HepG2 (cell line): ENCODE measurements at regions not wholly inside any gene's neighbourhood (a gene's known extent, or its start where the extent isn't known, plus 50 kb on each side); places are given as distances from the start of the nearest gene placed in this dataset.

Experiments used
- ATAC-seq: fragments of 200-7000 bp; cut with Tn5 transposase; 3 replicates; pipeline ENCODE4 v1.9.1; 2020; ENCODE audit warnings: mild to moderate bottlenecking, moderate library complexity
- BruUV-seq: library from RNA; stranded (reverse); fragments of 400-500 nt; replicated peaks from 2 replicates; lab custom pipeline; 2021; lab: Mats Ljungman, UMichigan
- CTCF ChIA-PET: fragments of 300-600 bp; formaldehyde crosslinking; extraction: SDS; loops from one replicate; lab custom pipeline; 2021; ENCODE audit warnings: low total read pairs, inconsistent platforms, low intra/inter-chr PET ratio; lab: Yijun Ruan, JAX
- POLR2A ChIA-PET: fragments of 350-600 bp; sonication (Branson Sonifier 250); formaldehyde crosslinking; loops from one replicate; lab custom pipeline; 2020; ENCODE audit warnings: antibody characterized with exemption, inconsistent platforms; lab: Yijun Ruan, JAX
- DNase-seq: peaks from one replicate; pipeline ENCODE4 v3.0.0-alpha.2; 2015; ENCODE audit warnings: low spot score
- FAIRE-seq: peaks from 3 replicates; lab custom pipeline; 2011; peaks lifted over from hg19 to GRCh38; lab: Jason Lieb, UNC
- H2AFZ ChIP-seq: one replicate; pipeline ENCODE4 v1.6.1; 2011; ENCODE audit warnings: low read length, inconsistent platforms
- H3K27ac ChIP-seq: fragments of 300-600 bp; 3 replicates; pipeline ENCODE4 v1.8.0; 2011; ENCODE audit warnings: mixed run types, mild to moderate bottlenecking, mixed read lengths, low read length, inconsistent platforms; ENCODE audit not compliant: insufficient read depth; ENCODE audit errors: extremely low read length
- H3K27me3 ChIP-seq, 2 experiments: fragments of 200-600 bp in 1 of 2; 2 replicates in 1 of 2; 3 replicates in 1 of 2; pipeline versions ENCODE4 v1.6.0 to v1.8.0; 2011; ENCODE audit warnings: low read length in 2 of 2, mild to moderate bottlenecking in 2 of 2, moderate library complexity in 2 of 2, inconsistent platforms in 1 of 2; ENCODE audit not compliant: insufficient read depth in 2 of 2, control insufficient read depth in 1 of 2
- H3K36me3 ChIP-seq, 2 experiments: fragments of 200-600 bp in 1 of 2; replicated peaks in 1 of 2; 2 replicates in 1 of 2; 3 replicates in 1 of 2; pipeline versions ENCODE4 v1.5.1 to v1.8.0; 2011; ENCODE audit warnings: low read length in 2 of 2, inconsistent platforms in 1 of 2; ENCODE audit not compliant: insufficient read depth in 2 of 2, control insufficient read depth in 1 of 2
- H3K4me1 ChIP-seq: 2 replicates; pipeline ENCODE4 v1.5.1; 2012; ENCODE audit warnings: low read length, inconsistent platforms; ENCODE audit not compliant: insufficient read depth
- H3K4me2 ChIP-seq: 2 replicates; pipeline ENCODE4 v1.6.0; 2011; ENCODE audit warnings: low read depth, low read length, inconsistent platforms
- H3K4me3 ChIP-seq, 3 experiments: fragments of 200-600 bp in 1 of 3; sonication (generic), shearing (Covaris generic) in 1 of 3; replicated peaks in 1 of 3; 2 replicates each; pipeline ENCODE4 v1.5.1; 2011 to 2016; ENCODE audit warnings: low read length in 3 of 3, inconsistent platforms in 2 of 3, low read depth in 2 of 3, mild to moderate bottlenecking in 2 of 3, control low read depth in 1 of 3, mixed read lengths in 1 of 3; ENCODE audit not compliant: insufficient read depth in 1 of 3
- H3K79me2 ChIP-seq: one replicate; pipeline ENCODE4 v1.6.1; 2011; ENCODE audit warnings: low read length, inconsistent platforms; ENCODE audit not compliant: insufficient read depth
- H3K9ac ChIP-seq: 2 replicates; pipeline ENCODE4 v1.6.0; 2011; ENCODE audit warnings: mild to moderate bottlenecking, low read depth, low read length, inconsistent platforms; ENCODE audit not compliant: insufficient read depth
- H3K9me3 ChIP-seq: 2 replicates; pipeline ENCODE4 v1.5.1; 2012; ENCODE audit warnings: mild to moderate bottlenecking, low read length
- H4K20me1 ChIP-seq: 2 replicates; pipeline ENCODE4 v1.6.0; 2011; ENCODE audit warnings: inconsistent platforms, mild to moderate bottlenecking, low read length, moderate library complexity; ENCODE audit not compliant: insufficient read depth
- BRCA1 ChIP-seq: sonication (generic); formaldehyde crosslinking; IDR thresholded peaks from 2 replicates; pipeline ENCODE4 v1.4.0; 2020; ENCODE audit warnings: missing genetic modification reagents
- CC2D1A ChIP-seq: sonication (generic); formaldehyde crosslinking; IDR thresholded peaks from 2 replicates; pipeline ENCODE4 v1.8.1; 2023; ENCODE audit warnings: mild to moderate bottlenecking, missing genetic modification reagents
- CREB1 ChIP-seq, 2 experiments: fragments of 450-650 bp in 1 of 2; IDR thresholded peaks; 2 replicates each; pipeline ENCODE4 v1.6.1; 2016 to 2017; ENCODE audit warnings: control low read depth in 1 of 2, mild to moderate bottlenecking in 1 of 2, missing compliant biosample characterization in 1 of 2, missing genetic modification characterization in 1 of 2
- CSRNP2 ChIP-seq: sonication (generic); formaldehyde crosslinking; conservative IDR thresholded peaks from 2 replicates; pipeline ENCODE4 v1.8.0; 2022; ENCODE audit warnings: low read depth, missing genetic modification reagents
- HOMEZ ChIP-seq: IDR thresholded peaks from 2 replicates; pipeline ENCODE4 v1.6.1; 2016; ENCODE audit warnings: low read depth
- PAWR ChIP-seq: sonication (generic); formaldehyde crosslinking; IDR thresholded peaks from 2 replicates; pipeline ENCODE4 v1.4.0; 2020; ENCODE audit warnings: missing genetic modification reagents, mild to moderate bottlenecking, borderline replicate concordance
- ZNF775 ChIP-seq: sonication (generic); formaldehyde crosslinking; IDR thresholded peaks from 2 replicates; pipeline ENCODE4 v1.4.0; 2020; ENCODE audit warnings: missing genetic modification reagents, mild to moderate bottlenecking, moderate library complexity, borderline replicate concordance
- WGBS: methylation state at CpG from one replicate; pipeline ENCODE4 v1.1.6; 2017; ENCODE audit warnings: low lambda C conversion rate; 5-methylcytosine and 5-hydroxymethylcytosine counted together
- in situ Hi-C: cut with HindIII; loops from 2 replicates; pipeline ENCODE4 v1.10.0; 2017; ENCODE audit warnings: low pct_unique_long_range_greater_than_20kb; ENCODE audit not compliant: extremely low pct_ligation_motif_present
- intact Hi-C: fragments of 100-400 bp; cut with micrococcal nuclease; formaldehyde crosslinking; loops from one replicate; pipeline ENCODE4 v1.10.0; 2022; ENCODE audit not compliant: unreplicated experiment

GRCh38 chr2:34162231-34162630 is 563.1 kb upstream of the FAM98A start:
- POLR2A ChIA-PET, result no interaction called here
- FAIRE-seq (no peak), DNase-seq (no peak), ATAC-seq (no peak)
- WGBS, result 12% methylated on average over 4 of the region's 4 CpGs
- intact Hi-C loops (no loop called here), in situ Hi-C loops (no loop called here)
- no TSS peak for BruUV-seq
- CTCF ChIA-PET, result no interaction called here
- H3K27me3 ChIP-seq, result no peaks in the 10 kb centered on the region
- peaks cover 42% of the 10 kb centered on the region for H3K9me3 ChIP-seq
- H3K4me2 ChIP-seq, result no peak overlapping the region
- H3K9ac ChIP-seq, result no peak overlapping the region
- H3K27ac ChIP-seq, result no peak overlapping the region
- H3K36me3 ChIP-seq, result no peaks in the 10 kb centered on the region
- H3K79me2 ChIP-seq, result no peaks in the 10 kb centered on the region
- TF ChIP-seq BRCA1 (no peak), CREB1 (IDR thresholded peaks at IDR 0.05) (peak; percentile 80), CREB1 (CRISPR knock-in tag; IDR thresholded peaks at IDR 0.05) (no peak)
- H3K4me3 ChIP-seq, result no peak overlapping the region
- no peaks in the 10 kb centered on the region for H3K4me1 ChIP-seq
- no peak overlapping the region for H2AFZ ChIP-seq
- no peaks in the 10 kb centered on the region for H4K20me1 ChIP-seq

- H3K9me3 ChIP-seq, result peaks cover 37% of the 10 kb centered on the region
- FAIRE-seq (no peak), DNase-seq (no peak), ATAC-seq (no peak)
- no peak overlapping the region for H3K9ac ChIP-seq
- H4K20me1 ChIP-seq, result no peaks in the 10 kb centered on the region
- BruUV-seq, result no TSS peak
- WGBS, result 34% methylated on average over 3 of the region's 3 CpGs
- ChIA-PET POLR2A (no interaction called here), CTCF (no interaction called here)
- no peak for TF ChIP-seq CC2D1A (CRISPR knock-in tag)
- TF ChIP-seq HOMEZ, result no peak
- no peak for TF ChIP-seq ZNF775 (CRISPR knock-in tag)
- TF ChIP-seq CSRNP2, result no peak
- no peak for TF ChIP-seq PAWR (CRISPR knock-in tag)
- 0 out of 2 replicates have a peak, but pooled peaks have one; percentile 29 for TF ChIP-seq CREB1 (IDR thresholded peaks at IDR 0.05)
- TF ChIP-seq CREB1 (CRISPR knock-in tag; IDR thresholded peaks at IDR 0.05), result no peak
- TF ChIP-seq, all 625 proteins: peak for 1
- intact Hi-C loops, result no loop called here
- Histone ChIP-seq H3K4me3 (no peak overlapping the region), H2AFZ (no peak overlapping the region), H3K27ac (no peak overlapping the region), H3K4me1 (no peaks in the 10 kb centered on the region), H3K27me3 (no peaks in the 10 kb centered on the region), H3K36me3 (no peaks in the 10 kb centered on the region), H3K4me2 (no peak overlapping the region), H3K79me2 (no peaks in the 10 kb centered on the region)
- in situ Hi-C loops, result no loop called here
Measured at GRCh38 chr2:34161549-34161948, 562.5 kb upstream of the FAM98A start.
